Neural cell (in vitro differentiated cells): ENCODE measurements at regions not wholly inside any gene's neighbourhood (a gene's known extent, or its start where the extent isn't known, plus 50 kb on each side); places are given as distances from the start of the nearest gene placed in this dataset.

ENCODE experiments used
- H2AFZ ChIP-seq: fragments of 200-600, 300-800 bp; sonication (generic), shearing (Covaris generic); 2 replicates; pipeline ENCODE4 v1.6.0; 2014; ENCODE audit warnings: low read depth, mild to moderate bottlenecking, antibody characterized with exemption, low read length, moderate library complexity
- H3F3A ChIP-seq: fragments of 200-600 bp; shearing (Covaris generic); 2 replicates; pipeline ENCODE4 v1.6.1; 2016; ENCODE audit warnings: mild to moderate bottlenecking, moderate library complexity, mixed read lengths, antibody characterized with exemption, low read length; ENCODE audit not compliant: insufficient read depth, poor library complexity, severe bottlenecking
- H3K27ac ChIP-seq: fragments of 200-600, 300-800 bp; sonication (generic), shearing (Covaris generic); 2 replicates; pipeline ENCODE4 v1.5.1; 2014; ENCODE audit warnings: mild to moderate bottlenecking, low read length, moderate library complexity
- H3K27me3 ChIP-seq: fragments of 300-800, 200-600 bp; sonication (generic), shearing (Covaris generic); 2 replicates; pipeline ENCODE4 v1.6.0; 2014; ENCODE audit warnings: mild to moderate bottlenecking, low read depth, low read length, moderate library complexity; ENCODE audit not compliant: insufficient read depth
- H3K36me3 ChIP-seq: fragments of 300-800, 200-600 bp; sonication (generic), shearing (Covaris generic); 2 replicates; pipeline ENCODE4 v1.5.1; 2014; ENCODE audit warnings: mild to moderate bottlenecking, antibody characterized with exemption, low read length, moderate library complexity; ENCODE audit not compliant: insufficient read depth
- H3K4me2 ChIP-seq: fragments of 300-800, 200-600 bp; sonication (generic), shearing (Covaris generic); 2 replicates; pipeline ENCODE4 v1.6.0; 2014; ENCODE audit warnings: mild to moderate bottlenecking, low read length
- H3K4me3 ChIP-seq: fragments of 300-800, 200-600 bp; sonication (generic), shearing (Covaris generic); 2 replicates; pipeline ENCODE4 v1.5.1; 2014; ENCODE audit warnings: mild to moderate bottlenecking, low read length, moderate library complexity
- H3K79me2 ChIP-seq: fragments of 200-600 bp; shearing (Covaris generic); replicated peaks from 2 replicates; pipeline ENCODE4 v1.6.0; 2014; ENCODE audit warnings: mild to moderate bottlenecking, low read length, moderate library complexity; ENCODE audit not compliant: insufficient read depth
- H3K9ac ChIP-seq: fragments of 300-800, 200-600 bp; sonication (generic), shearing (Covaris generic); 2 replicates; pipeline ENCODE4 v1.6.1; 2016; ENCODE audit warnings: mild to moderate bottlenecking, low read length, mixed read lengths
- H3K9me2 ChIP-seq: fragments of 200-600 bp; shearing (Covaris generic); 2 replicates; pipeline ENCODE4 v1.6.1; 2016; ENCODE audit warnings: mild to moderate bottlenecking, low read length, mixed read lengths; ENCODE audit not compliant: insufficient read depth
- H3K9me3 ChIP-seq: fragments of 200-600, 300-800 bp; sonication (generic), shearing (Covaris generic); 2 replicates; pipeline ENCODE4 v1.6.1; 2016; ENCODE audit warnings: mild to moderate bottlenecking, mixed run types, low read length, moderate library complexity, mixed read lengths
- H4K20me1 ChIP-seq: fragments of 200-600 bp; shearing (Covaris generic); 2 replicates; pipeline ENCODE4 v1.6.1; 2016; ENCODE audit warnings: mild to moderate bottlenecking, mixed run types; ENCODE audit not compliant: insufficient read depth
- EP300 ChIP-seq: fragments of 450-650 bp; conservative IDR thresholded peaks from 2 replicates; pipeline ENCODE4 v1.6.1; 2014; ENCODE audit warnings: antibody characterized with exemption, mild to moderate bottlenecking, moderate library complexity; ENCODE audit not compliant: poor library complexity, severe bottlenecking
- EZH2 ChIP-seq: fragments of 200-600, 300-800 bp; shearing (Covaris generic), sonication (generic); IDR thresholded peaks from 2 replicates; pipeline ENCODE4 v1.6.1; 2014; ENCODE audit warnings: antibody characterized with exemption, low read length, borderline replicate concordance, mild to moderate bottlenecking; ENCODE audit not compliant: insufficient read depth, poor library complexity, severe bottlenecking
- MXI1 ChIP-seq: fragments of 450-650 bp; conservative IDR thresholded peaks from 2 replicates; pipeline ENCODE4 v1.6.1; 2014; ENCODE audit warnings: antibody characterized with exemption, mild to moderate bottlenecking; ENCODE audit not compliant: poor library complexity, severe bottlenecking
- POLR2AphosphoS5 ChIP-seq: IDR thresholded peaks from 2 replicates; pipeline ENCODE4 v1.6.1; 2012
- RAD21 ChIP-seq: fragments of 450-650 bp; conservative IDR thresholded peaks from 2 replicates; pipeline ENCODE4 v1.6.1; 2014; ENCODE audit warnings: antibody characterized with exemption, mild to moderate bottlenecking, moderate library complexity
- SMC3 ChIP-seq: fragments of 450-650 bp; conservative IDR thresholded peaks from 2 replicates; pipeline ENCODE4 v1.6.1; 2014; ENCODE audit warnings: antibody characterized with exemption, mild to moderate bottlenecking, moderate library complexity; ENCODE audit not compliant: poor library complexity
- TAF1 ChIP-seq: IDR thresholded peaks from 2 replicates; pipeline ENCODE4 v1.6.1; 2012; ENCODE audit warnings: low read depth
- TF ChIP-seq, protein P1 (sequence below): IDR thresholded peaks from 2 replicates; pipeline ENCODE4 v1.6.1; 2012; ENCODE audit warnings: borderline replicate concordance
- TF ChIP-seq, protein P2 (sequence below): fragments of 450-650 bp; IDR thresholded peaks from 2 replicates; pipeline ENCODE4 v1.5.1; 2014; ENCODE audit warnings: antibody characterized with exemption, mild to moderate bottlenecking, moderate library complexity; ENCODE audit not compliant: poor library complexity, severe bottlenecking

DNA sequence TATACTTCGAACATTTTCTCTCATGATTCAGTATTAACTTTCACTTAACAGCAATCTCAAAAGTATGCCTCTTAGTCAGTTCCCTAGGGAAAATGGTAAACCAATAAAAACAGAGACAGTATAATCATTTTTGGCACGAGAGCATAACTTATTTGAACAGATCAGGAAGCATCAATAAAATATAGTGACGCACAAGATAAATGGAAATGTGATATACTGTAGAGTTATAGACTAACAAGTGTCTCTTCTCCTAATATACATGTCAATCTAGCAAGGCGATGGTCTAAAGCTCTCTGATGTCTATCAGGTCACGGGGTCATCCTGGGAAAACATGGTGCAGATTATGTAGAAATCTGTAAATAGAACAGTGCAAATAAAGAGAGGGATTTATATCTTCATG is 131.6 kb downstream of the HGF start:
- no peaks in the 10 kb centered on the region for H3K9me3 ChIP-seq
- no peak overlapping the region for H3K4me2 ChIP-seq
- H3K9me2 ChIP-seq, result no peaks in the 10 kb centered on the region
- H3K27me3 ChIP-seq, result no peaks in the 10 kb centered on the region
- H3K36me3 ChIP-seq, result no peaks in the 10 kb centered on the region
- no peaks in the 10 kb centered on the region for H3F3A ChIP-seq
- H3K4me3 ChIP-seq, result no peak overlapping the region
- TF ChIP-seq EP300 (no peak), SMC3 (no peak), EZH2 (no peak), POLR2AphosphoS5 (no peak)
- TF ChIP-seq, protein P1, sequence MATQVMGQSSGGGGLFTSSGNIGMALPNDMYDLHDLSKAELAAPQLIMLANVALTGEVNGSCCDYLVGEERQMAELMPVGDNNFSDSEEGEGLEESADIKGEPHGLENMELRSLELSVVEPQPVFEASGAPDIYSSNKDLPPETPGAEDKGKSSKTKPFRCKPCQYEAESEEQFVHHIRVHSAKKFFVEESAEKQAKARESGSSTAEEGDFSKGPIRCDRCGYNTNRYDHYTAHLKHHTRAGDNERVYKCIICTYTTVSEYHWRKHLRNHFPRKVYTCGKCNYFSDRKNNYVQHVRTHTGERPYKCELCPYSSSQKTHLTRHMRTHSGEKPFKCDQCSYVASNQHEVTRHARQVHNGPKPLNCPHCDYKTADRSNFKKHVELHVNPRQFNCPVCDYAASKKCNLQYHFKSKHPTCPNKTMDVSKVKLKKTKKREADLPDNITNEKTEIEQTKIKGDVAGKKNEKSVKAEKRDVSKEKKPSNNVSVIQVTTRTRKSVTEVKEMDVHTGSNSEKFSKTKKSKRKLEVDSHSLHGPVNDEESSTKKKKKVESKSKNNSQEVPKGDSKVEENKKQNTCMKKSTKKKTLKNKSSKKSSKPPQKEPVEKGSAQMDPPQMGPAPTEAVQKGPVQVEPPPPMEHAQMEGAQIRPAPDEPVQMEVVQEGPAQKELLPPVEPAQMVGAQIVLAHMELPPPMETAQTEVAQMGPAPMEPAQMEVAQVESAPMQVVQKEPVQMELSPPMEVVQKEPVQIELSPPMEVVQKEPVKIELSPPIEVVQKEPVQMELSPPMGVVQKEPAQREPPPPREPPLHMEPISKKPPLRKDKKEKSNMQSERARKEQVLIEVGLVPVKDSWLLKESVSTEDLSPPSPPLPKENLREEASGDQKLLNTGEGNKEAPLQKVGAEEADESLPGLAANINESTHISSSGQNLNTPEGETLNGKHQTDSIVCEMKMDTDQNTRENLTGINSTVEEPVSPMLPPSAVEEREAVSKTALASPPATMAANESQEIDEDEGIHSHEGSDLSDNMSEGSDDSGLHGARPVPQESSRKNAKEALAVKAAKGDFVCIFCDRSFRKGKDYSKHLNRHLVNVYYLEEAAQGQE, result no peak
- TF ChIP-seq, protein P2, sequence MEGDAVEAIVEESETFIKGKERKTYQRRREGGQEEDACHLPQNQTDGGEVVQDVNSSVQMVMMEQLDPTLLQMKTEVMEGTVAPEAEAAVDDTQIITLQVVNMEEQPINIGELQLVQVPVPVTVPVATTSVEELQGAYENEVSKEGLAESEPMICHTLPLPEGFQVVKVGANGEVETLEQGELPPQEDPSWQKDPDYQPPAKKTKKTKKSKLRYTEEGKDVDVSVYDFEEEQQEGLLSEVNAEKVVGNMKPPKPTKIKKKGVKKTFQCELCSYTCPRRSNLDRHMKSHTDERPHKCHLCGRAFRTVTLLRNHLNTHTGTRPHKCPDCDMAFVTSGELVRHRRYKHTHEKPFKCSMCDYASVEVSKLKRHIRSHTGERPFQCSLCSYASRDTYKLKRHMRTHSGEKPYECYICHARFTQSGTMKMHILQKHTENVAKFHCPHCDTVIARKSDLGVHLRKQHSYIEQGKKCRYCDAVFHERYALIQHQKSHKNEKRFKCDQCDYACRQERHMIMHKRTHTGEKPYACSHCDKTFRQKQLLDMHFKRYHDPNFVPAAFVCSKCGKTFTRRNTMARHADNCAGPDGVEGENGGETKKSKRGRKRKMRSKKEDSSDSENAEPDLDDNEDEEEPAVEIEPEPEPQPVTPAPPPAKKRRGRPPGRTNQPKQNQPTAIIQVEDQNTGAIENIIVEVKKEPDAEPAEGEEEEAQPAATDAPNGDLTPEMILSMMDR, result no peak
- H3K27ac ChIP-seq, result no peak overlapping the region
- H4K20me1 ChIP-seq, result no peaks in the 10 kb centered on the region
- H3K9ac ChIP-seq, result no peak overlapping the region
- H3K79me2 ChIP-seq, result no peaks in the 10 kb centered on the region
- no peak overlapping the region for H2AFZ ChIP-seq

DNA sequence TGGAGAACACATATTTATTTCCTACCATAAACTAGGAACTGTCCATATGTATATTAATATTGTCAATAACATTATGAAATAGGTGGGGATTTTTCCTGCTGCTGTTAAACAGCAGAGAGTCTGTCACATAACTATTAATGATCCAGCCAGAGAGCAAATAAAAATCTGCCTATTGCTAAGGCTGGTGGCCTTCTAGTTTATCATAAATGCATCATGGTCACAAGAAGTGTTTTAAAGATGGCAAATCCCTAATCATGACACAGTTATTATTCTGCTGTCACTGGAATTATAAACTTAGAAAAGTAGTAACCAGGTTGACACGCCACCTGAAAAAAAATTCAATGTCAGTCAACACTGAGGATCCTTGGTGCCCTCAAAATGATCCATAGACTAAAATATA is 132.3 kb downstream of the HGF start:
- Histone ChIP-seq H4K20me1 (no peaks in the 10 kb centered on the region), H3K27me3 (no peaks in the 10 kb centered on the region), H3K79me2 (no peaks in the 10 kb centered on the region), H3K27ac (no peak overlapping the region), H3K9me3 (no peaks in the 10 kb centered on the region), H3K9ac (no peak overlapping the region), H3K4me3 (no peak overlapping the region), H3K36me3 (no peaks in the 10 kb centered on the region), H3F3A (no peaks in the 10 kb centered on the region), H3K4me2 (no peak overlapping the region), H3K9me2 (no peaks in the 10 kb centered on the region), H2AFZ (no peak overlapping the region)
- no peak for TF ChIP-seq POLR2AphosphoS5
- TF ChIP-seq, protein P2, result no peak
- TF ChIP-seq MXI1, result no peak
- TF ChIP-seq EZH2, result no peak
- TF ChIP-seq EP300, result no peak
- no peak for TF ChIP-seq RAD21
- TF ChIP-seq, protein P1, result no peak
- no peak for TF ChIP-seq SMC3
- TF ChIP-seq TAF1, result no peak
